ENCODE measurements at regions not wholly inside any gene's neighbourhood (a gene's known extent, or its start where the extent isn't known, plus 50 kb on each side); places are given as distances from the start of the nearest gene placed in this dataset.

- Mint-ChIP-seq H3K27ac (no peak overlapping the region), H3K4me3 (no peak overlapping the region), H3K27me3 (ENCODE audit: low read depth in 2 of 2) (peaks cover under 1 to 5% of the 10 kb centered on the region in 2 donors), H3K36me3 (no peaks in the 10 kb centered on the region), H3K9me3 (no peaks in the 10 kb centered on the region), H3K4me1 (no peaks in the 10 kb centered on the region)
- DNase-seq (no peak), ATAC-seq (no peak)
- TF ChIP-seq, protein P1, sequence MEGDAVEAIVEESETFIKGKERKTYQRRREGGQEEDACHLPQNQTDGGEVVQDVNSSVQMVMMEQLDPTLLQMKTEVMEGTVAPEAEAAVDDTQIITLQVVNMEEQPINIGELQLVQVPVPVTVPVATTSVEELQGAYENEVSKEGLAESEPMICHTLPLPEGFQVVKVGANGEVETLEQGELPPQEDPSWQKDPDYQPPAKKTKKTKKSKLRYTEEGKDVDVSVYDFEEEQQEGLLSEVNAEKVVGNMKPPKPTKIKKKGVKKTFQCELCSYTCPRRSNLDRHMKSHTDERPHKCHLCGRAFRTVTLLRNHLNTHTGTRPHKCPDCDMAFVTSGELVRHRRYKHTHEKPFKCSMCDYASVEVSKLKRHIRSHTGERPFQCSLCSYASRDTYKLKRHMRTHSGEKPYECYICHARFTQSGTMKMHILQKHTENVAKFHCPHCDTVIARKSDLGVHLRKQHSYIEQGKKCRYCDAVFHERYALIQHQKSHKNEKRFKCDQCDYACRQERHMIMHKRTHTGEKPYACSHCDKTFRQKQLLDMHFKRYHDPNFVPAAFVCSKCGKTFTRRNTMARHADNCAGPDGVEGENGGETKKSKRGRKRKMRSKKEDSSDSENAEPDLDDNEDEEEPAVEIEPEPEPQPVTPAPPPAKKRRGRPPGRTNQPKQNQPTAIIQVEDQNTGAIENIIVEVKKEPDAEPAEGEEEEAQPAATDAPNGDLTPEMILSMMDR (IDR thresholded peaks at IDR 0.05) = no peak
- WGBS (ENCODE audit: insufficient coverage) = no CpG with 5 or more reads among the region's 5 CpGs
- Histone ChIP-seq H3K4me1 (ENCODE audit: control insufficient read depth, insufficient read depth, low read length) (no peaks in the 10 kb centered on the region), H3K27me3 (ENCODE audit: control insufficient read depth, insufficient read depth, low read length) (peaks cover 2% of the 10 kb centered on the region), H3K27ac (ENCODE audit: low read length) (no peak overlapping the region), H3K4me3 (ENCODE audit: low read length) (no peak overlapping the region), H3K9me3 (ENCODE audit: control insufficient read depth, insufficient read depth, low read length) (no peaks in the 10 kb centered on the region), H3K36me3 (ENCODE audit: control insufficient read depth, insufficient read depth, low read length) (no peaks in the 10 kb centered on the region)
- intact Hi-C loops (cut with micrococcal nuclease) = no loop called here
These were observed 102.1 kb upstream of the DAAM1 start for GRCh38 chr14:59086241-59086882.

GRCh38 chr14:59087240-59087639 lies 101.2 kb upstream of the DAAM1 start:
- Histone ChIP-seq H3K9me3 (ENCODE audit: control insufficient read depth, insufficient read depth, low read length) (no peaks in the 10 kb centered on the region), H3K27ac (ENCODE audit: low read length) (no peak overlapping the region), H3K4me1 (ENCODE audit: control insufficient read depth, insufficient read depth, low read length) (no peaks in the 10 kb centered on the region), H3K27me3 (ENCODE audit: control insufficient read depth, insufficient read depth, low read length) (peaks cover 2% of the 10 kb centered on the region), H3K4me3 (ENCODE audit: low read length) (no peak overlapping the region), H3K36me3 (ENCODE audit: control insufficient read depth, insufficient read depth, low read length) (no peaks in the 10 kb centered on the region)
- Mint-ChIP-seq H3K4me1 (no peaks in the 10 kb centered on the region), H3K4me3 (no peak overlapping the region), H3K36me3 (no peaks in the 10 kb centered on the region), H3K9me3 (no peaks in the 10 kb centered on the region), H3K27ac (no peak overlapping the region), H3K27me3 (ENCODE audit: low read depth in 2 of 2) (peaks cover 5 to 7% of the 10 kb centered on the region in 2 donors)
- ATAC-seq (no peak), DNase-seq (no peak)
- WGBS (ENCODE audit: insufficient coverage) = 98% methylated on average over 3 of the region's 3 CpGs
- TF ChIP-seq, protein P1 (IDR thresholded peaks at IDR 0.05) = no peak
- intact Hi-C loops (cut with micrococcal nuclease) = no loop called here

DNA sequence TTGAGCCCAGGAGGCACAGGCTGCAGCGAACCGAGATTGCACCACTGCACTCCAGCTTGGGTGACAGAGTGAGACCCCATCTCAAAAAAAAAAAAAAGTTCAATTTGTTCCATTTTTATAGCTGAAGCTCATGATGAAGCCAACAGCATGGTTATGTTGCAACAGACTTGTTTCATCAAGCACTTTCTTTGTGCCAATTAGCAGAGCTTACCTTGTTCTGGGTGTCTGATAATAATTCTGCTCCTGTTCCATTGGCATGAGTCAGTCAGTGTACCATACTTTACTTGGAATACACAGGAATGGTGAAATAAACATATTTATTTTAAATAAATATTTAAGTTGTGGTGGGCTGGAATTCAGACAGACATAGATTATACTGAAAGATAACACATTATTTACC lies 100.8 kb upstream of the DAAM1 start:
- H3K27ac Mint-ChIP-seq = no peak overlapping the region
- H3K4me3 Mint-ChIP-seq = no peak overlapping the region
- TF ChIP-seq, protein P1 (IDR thresholded peaks at IDR 0.05) = no peak
- H3K9me3 Mint-ChIP-seq = no peaks in the 10 kb centered on the region
- no peaks in the 10 kb centered on the region for H3K9me3 ChIP-seq (ENCODE audit: control insufficient read depth, insufficient read depth, low read length)
- ATAC-seq (no peak), DNase-seq (no peak)
- H3K27me3 Mint-ChIP-seq (ENCODE audit: low read depth in 2 of 2) = peaks cover 5 to 7% of the 10 kb centered on the region in 2 donors
- H3K27me3 ChIP-seq (ENCODE audit: control insufficient read depth, insufficient read depth, low read length) = peaks cover 2% of the 10 kb centered on the region
- no peaks in the 10 kb centered on the region for H3K36me3 Mint-ChIP-seq
- no peak overlapping the region for H3K4me3 ChIP-seq (ENCODE audit: low read length)
- no peak overlapping the region for H3K27ac ChIP-seq (ENCODE audit: low read length)
- intact Hi-C loops (cut with micrococcal nuclease) = no loop called here
- H3K36me3 ChIP-seq (ENCODE audit: control insufficient read depth, insufficient read depth, low read length) = no peaks in the 10 kb centered on the region
- 93% methylated on average over 2 of the region's 2 CpGs for WGBS (ENCODE audit: insufficient coverage)
- H3K4me1 ChIP-seq (ENCODE audit: control insufficient read depth, insufficient read depth, low read length) = no peaks in the 10 kb centered on the region
- no peaks in the 10 kb centered on the region for H3K4me1 Mint-ChIP-seq

- 91% methylated on average over 4 of the region's 4 CpGs for WGBS (ENCODE audit: insufficient coverage)
- no peak for ATAC-seq
- peaks cover 2 to 7% of the 10 kb centered on the region in 2 donors for H3K27me3 Mint-ChIP-seq (ENCODE audit: low read depth in 2 of 2)
- Histone ChIP-seq H3K4me1 (ENCODE audit: control insufficient read depth, insufficient read depth, low read length) (no peaks in the 10 kb centered on the region), H3K27ac (ENCODE audit: low read length) (no peak overlapping the region), H3K4me3 (ENCODE audit: low read length) (no peak overlapping the region), H3K36me3 (ENCODE audit: control insufficient read depth, insufficient read depth, low read length) (no peaks in the 10 kb centered on the region), H3K27me3 (ENCODE audit: control insufficient read depth, insufficient read depth, low read length) (no peaks in the 10 kb centered on the region), H3K9me3 (ENCODE audit: control insufficient read depth, insufficient read depth, low read length) (no peaks in the 10 kb centered on the region)
- H3K27ac Mint-ChIP-seq = no peak overlapping the region
- H3K36me3 Mint-ChIP-seq = no peaks in the 10 kb centered on the region
- DNase-seq = no peak
- intact Hi-C loops (cut with micrococcal nuclease) = no loop called here
- no peak overlapping the region for H3K4me3 Mint-ChIP-seq
- H3K9me3 Mint-ChIP-seq = no peaks in the 10 kb centered on the region
- TF ChIP-seq, protein P1 (IDR thresholded peaks at IDR 0.05) = no peak
- no peaks in the 10 kb centered on the region for H3K4me1 Mint-ChIP-seq
These were observed 97.9 kb upstream of the DAAM1 start for GRCh38 chr14:59090572-59090971.

Measured in natural killer cell (primary cell).